ENCODE measurements at regions not wholly inside any gene's neighbourhood (a gene's known extent, or its start where the extent isn't known, plus 50 kb on each side); places are given as distances from the start of the nearest gene placed in this dataset.

GRCh38 chr20:22946596-22946995, 88.5 kb upstream of the SSTR4 start:
- H3K27me3 ChIP-seq (ENCODE audit: control insufficient read depth in 2 of 2, insufficient read depth in 2 of 2, low read length in 2 of 2), result peaks cover 0 to 11% of the 10 kb centered on the region in 2 experiments
- H4K20me1 ChIP-seq (replicated peaks; ENCODE audit: control insufficient read depth, extremely low read depth, insufficient read depth, low read length), result no peaks in the 10 kb centered on the region
- no peaks in the 10 kb centered on the region for H3K9me3 ChIP-seq (replicated peaks; ENCODE audit: control insufficient read depth, insufficient read depth, low read length)
- dilution Hi-C loops (cut with MboI; ENCODE audit: extremely low pct_ligation_motif_present, low sequenced_read_pairs) (no loop called here), intact Hi-C loops (cut with micrococcal nuclease) (no loop called here)
- no peaks in the 10 kb centered on the region for H3K4me1 ChIP-seq (ENCODE audit: control insufficient read depth, extremely low read depth, insufficient read depth, low read length)
- no peaks in the 10 kb centered on the region for H3K79me2 ChIP-seq (ENCODE audit: control insufficient read depth, insufficient read depth, low read length)
- H3K27ac ChIP-seq (ENCODE audit: insufficient read depth, low read depth, low read length), result no peak overlapping the region
- FAIRE-seq (no peak), DNase-seq (ENCODE audit: low read depth, low spot score) (no peak)
- no peak for TF ChIP-seq MYC (IDR thresholded peaks at IDR 0.05; ENCODE audit: low read depth, low read length)
- no peak for TF ChIP-seq FOS (IDR thresholded peaks at IDR 0.05; ENCODE audit: borderline replicate concordance, insufficient read depth, low read length)
- TF ChIP-seq GATA2 (IDR thresholded peaks at IDR 0.05; ENCODE audit: insufficient read depth, insufficient read length, low read depth, low read length), result no peak
- TF ChIP-seq JUN (IDR thresholded peaks at IDR 0.05; ENCODE audit: borderline replicate concordance, insufficient read depth, insufficient read length, low read depth), result no peak
- TF ChIP-seq CTCF (IDR thresholded peaks at IDR 0.05; ENCODE audit: extremely low read depth in 1 of 2, insufficient read depth in 1 of 2, low read depth in 1 of 2, low read length in 2 of 2), result no peak
- no peak for TF ChIP-seq MAX (IDR thresholded peaks at IDR 0.05; ENCODE audit: insufficient read depth, insufficient read length)
- TF ChIP-seq POLR2AphosphoS5 (IDR thresholded peaks at IDR 0.05; ENCODE audit: insufficient read depth, low read depth, low read length), result no peak
- no peak for TF ChIP-seq EZH2 (IDR thresholded peaks at IDR 0.05; ENCODE audit: borderline replicate concordance, low read depth, low read length, severe bottlenecking)
- no peak for TF ChIP-seq POLR2A (IDR thresholded peaks at IDR 0.05; ENCODE audit: low read depth, low read length)
- H3K9ac ChIP-seq (replicated peaks; ENCODE audit: extremely low read depth, insufficient read depth, low read length), result no peak overlapping the region
- BruUV-seq (replicated peaks), result no TSS peak
- no peak overlapping the region for H3K4me2 ChIP-seq (ENCODE audit: insufficient read depth, low read length)
- no peak overlapping the region for H3K4me3 ChIP-seq (replicated peaks in 1 of 3; ENCODE audit: insufficient read depth in 1 of 3, low read depth in 1 of 3, low read length in 3 of 3)
- POLR2A ChIA-PET, result no interaction called here
- no peaks in the 10 kb centered on the region for H3K9me1 ChIP-seq (replicated peaks; ENCODE audit: control insufficient read depth, extremely low read depth, insufficient read depth, low read length)
- CTCF ChIA-PET, result interaction anchor here (0.9 to 1.9 kb wide), 4 partner anchors 7 to 86 kb away, joined by 3 to 5 read pairs (median 3); no protein-coding TSS in a partner anchor
- no peaks in the 10 kb centered on the region for H3K36me3 ChIP-seq (ENCODE audit: control insufficient read depth in 2 of 2, extremely low read depth in 1 of 2, insufficient read depth in 2 of 2, low read length in 2 of 2)
- no peak overlapping the region for H2AFZ ChIP-seq (ENCODE audit: low read depth, low read length)

Data from endothelial cell of umbilical vein (primary cell).